HG03060 (cell line): ENCODE measurements at regions not wholly inside any gene's neighbourhood (a gene's known extent, or its start where the extent isn't known, plus 50 kb on each side); places are given as distances from the start of the nearest gene placed in this dataset.
"Not testable (repeated sequence)": the region's sequence is repeated elsewhere in the genome, so short reads cannot be mapped to it uniquely, and the experiment has no call there.

ENCODE experiments used
- ATAC-seq: cut with Tn5 transposase; IDR thresholded peaks from one replicate; pipeline ENCODE4 v1.9.1; 2021; ENCODE audit warnings: low read depth, moderate number of reproducible peaks; ENCODE audit not compliant: unreplicated experiment

GRCh38 chr7:46107610-46108217 lies 186.6 kb upstream of the IGFBP3 start:
- no peak for ATAC-seq

- no peak for ATAC-seq
These were observed 179.4 kb upstream of the IGFBP3 start for GRCh38 chr7:46100521-46100920.

- ATAC-seq = no peak
These were observed 178.0 kb upstream of the IGFBP3 start for GRCh38 chr7:46099076-46099475.

- ATAC-seq = no peak
These were observed 170.0 kb upstream of the IGFBP3 start for GRCh38 chr7:46091071-46091470.

GRCh38 chr7:46089281-46089680 lies 168.2 kb upstream of the IGFBP3 start:
- ATAC-seq = no peak

GRCh38 chr7:46088486-46088885 lies 167.4 kb upstream of the IGFBP3 start:
- ATAC-seq = not testable (repeated sequence)

- no peak for ATAC-seq
These were observed 159.6 kb upstream of the IGFBP3 start for GRCh38 chr7:46080595-46081159.

- ATAC-seq = no peak
These were observed 158.3 kb upstream of the IGFBP3 start for GRCh38 chr7:46079421-46079820.

- ATAC-seq = no peak
These were observed 155.5 kb upstream of the IGFBP3 start for GRCh38 chr7:46076527-46076926.

GRCh38 chr7:46072722-46073121 lies 151.7 kb upstream of the IGFBP3 start:
- no peak for ATAC-seq

GRCh38 chr7:46071601-46072000 lies 150.5 kb upstream of the IGFBP3 start:
- no peak for ATAC-seq

GRCh38 chr7:46071076-46071475 lies 150.0 kb upstream of the IGFBP3 start:
- ATAC-seq = no peak

GRCh38 chr7:46068159-46068558 lies 147.1 kb upstream of the IGFBP3 start:
- no peak for ATAC-seq

GRCh38 chr7:46059308-46060020 lies 138.4 kb upstream of the IGFBP3 start:
- no peak for ATAC-seq

- no peak for ATAC-seq
These were observed 137.2 kb upstream of the IGFBP3 start for GRCh38 chr7:46058086-46058823.

GRCh38 chr7:46054915-46055314 lies 133.8 kb upstream of the IGFBP3 start:
- ATAC-seq = no peak

- ATAC-seq = no peak
These were observed 133.2 kb upstream of the IGFBP3 start for GRCh38 chr7:46054272-46054671.

- ATAC-seq = no peak
These were observed 126.5 kb upstream of the IGFBP3 start for GRCh38 chr7:46047581-46047980.

GRCh38 chr7:46043338-46043737 lies 122.3 kb upstream of the IGFBP3 start:
- not testable (repeated sequence) for ATAC-seq

GRCh38 chr7:46039813-46040212 lies 118.7 kb upstream of the IGFBP3 start:
- ATAC-seq = not testable (repeated sequence)

GRCh38 chr7:46035166-46035565 lies 114.1 kb upstream of the IGFBP3 start:
- no peak for ATAC-seq
